Cardiac septum (tissue), 1 donor: ENCODE measurements at regions not wholly inside any gene's neighbourhood (a gene's known extent, or its start where the extent isn't known, plus 50 kb on each side); places are given as distances from the start of the nearest gene placed in this dataset.
"Not testable (repeated sequence)": the region's sequence is repeated elsewhere in the genome, so short reads cannot be mapped to it uniquely, and the experiment has no call there.

ENCODE experiments used
- DNase-seq: peaks from one replicate; pipeline ENCODE4 v3.0.0-alpha.2; 2020; ENCODE audit warnings: low spot score
- intact Hi-C: fragments of 100-400 bp; cut with DNase I; formaldehyde crosslinking; loops from one replicate; pipeline ENCODE4 v1.14.0; 2022
- donor health status: DM: no; HTN: no; CAD: no.

GRCh38 chr14:38004610-38004879, 203.2 kb upstream of the SSTR1 start:
- no peak for DNase-seq
- intact Hi-C loops = no loop called here

GRCh38 chr14:38011156-38011555, 196.5 kb upstream of the SSTR1 start:
- intact Hi-C loops, DNase-seq: not testable (repeated sequence)

- intact Hi-C loops = no loop called here
- no peak for DNase-seq
Observed at GRCh38 chr14:38012056-38012455, 195.6 kb upstream of the SSTR1 start.

- DNase-seq = no peak
- intact Hi-C loops = no loop called here
Observed at GRCh38 chr14:38016497-38016896, 191.2 kb upstream of the SSTR1 start.

- no peak for DNase-seq
- intact Hi-C loops = no loop called here
Observed at GRCh38 chr14:38021861-38022260, 185.8 kb upstream of the SSTR1 start.

GRCh38 chr14:38022775-38023174, 184.9 kb upstream of the SSTR1 start:
- DNase-seq = no peak
- intact Hi-C loops = no loop called here

GRCh38 chr14:38038171-38038570, 169.5 kb upstream of the SSTR1 start:
- intact Hi-C loops = no loop called here
- no peak for DNase-seq

- intact Hi-C loops = no loop called here
- DNase-seq = no peak
Observed at GRCh38 chr14:38038986-38039385, 168.7 kb upstream of the SSTR1 start.

- no peak for DNase-seq
- intact Hi-C loops = no loop called here
Observed at GRCh38 chr14:38039496-38039895, 168.2 kb upstream of the SSTR1 start.

- intact Hi-C loops = no loop called here
- DNase-seq = no peak
Observed at GRCh38 chr14:38040411-38040810, 167.3 kb upstream of the SSTR1 start.

GRCh38 chr14:38042322-38042721, 165.4 kb upstream of the SSTR1 start:
- intact Hi-C loops = no loop called here

GRCh38 chr14:38044710-38045109, 163.0 kb upstream of the SSTR1 start:
- intact Hi-C loops = no loop called here

More at GRCh38 chr14:38042322-38042721, 165.4 kb upstream of the SSTR1 start:
- no peak for DNase-seq

GRCh38 chr14:38045461-38045860, 162.2 kb upstream of the SSTR1 start:
- intact Hi-C loops = no loop called here
- DNase-seq = no peak

More at GRCh38 chr14:38044710-38045109, 163.0 kb upstream of the SSTR1 start:
- no peak for DNase-seq

- intact Hi-C loops = no loop called here
- no peak for DNase-seq
Observed at GRCh38 chr14:38046160-38046559, 161.5 kb upstream of the SSTR1 start.

- intact Hi-C loops = no loop called here
- DNase-seq = no peak
Observed at GRCh38 chr14:38047195-38047902, 160.4 kb upstream of the SSTR1 start.

- DNase-seq = no peak
- intact Hi-C loops = no loop called here
Observed at GRCh38 chr14:38053666-38054065, 154.0 kb upstream of the SSTR1 start.

GRCh38 chr14:38056270-38056669, 151.4 kb upstream of the SSTR1 start:
- intact Hi-C loops = no loop called here
- no peak for DNase-seq

- intact Hi-C loops, DNase-seq: not testable (repeated sequence)
Observed at GRCh38 chr14:38062223-38062622, 145.5 kb upstream of the SSTR1 start.

- DNase-seq = no peak
- intact Hi-C loops = no loop called here
Observed at GRCh38 chr14:38063711-38064320, 143.9 kb upstream of the SSTR1 start.

GRCh38 chr14:38065106-38065762, 142.5 kb upstream of the SSTR1 start:
- intact Hi-C loops = no loop called here
- DNase-seq = peak; percentile 81

- DNase-seq = no peak
- intact Hi-C loops = no loop called here
Observed at GRCh38 chr14:38070061-38070588, 137.6 kb upstream of the SSTR1 start.
